ENCODE measurements at regions not wholly inside any gene's neighbourhood (a gene's known extent, or its start where the extent isn't known, plus 50 kb on each side); places are given as distances from the start of the nearest gene placed in this dataset.

DNA sequence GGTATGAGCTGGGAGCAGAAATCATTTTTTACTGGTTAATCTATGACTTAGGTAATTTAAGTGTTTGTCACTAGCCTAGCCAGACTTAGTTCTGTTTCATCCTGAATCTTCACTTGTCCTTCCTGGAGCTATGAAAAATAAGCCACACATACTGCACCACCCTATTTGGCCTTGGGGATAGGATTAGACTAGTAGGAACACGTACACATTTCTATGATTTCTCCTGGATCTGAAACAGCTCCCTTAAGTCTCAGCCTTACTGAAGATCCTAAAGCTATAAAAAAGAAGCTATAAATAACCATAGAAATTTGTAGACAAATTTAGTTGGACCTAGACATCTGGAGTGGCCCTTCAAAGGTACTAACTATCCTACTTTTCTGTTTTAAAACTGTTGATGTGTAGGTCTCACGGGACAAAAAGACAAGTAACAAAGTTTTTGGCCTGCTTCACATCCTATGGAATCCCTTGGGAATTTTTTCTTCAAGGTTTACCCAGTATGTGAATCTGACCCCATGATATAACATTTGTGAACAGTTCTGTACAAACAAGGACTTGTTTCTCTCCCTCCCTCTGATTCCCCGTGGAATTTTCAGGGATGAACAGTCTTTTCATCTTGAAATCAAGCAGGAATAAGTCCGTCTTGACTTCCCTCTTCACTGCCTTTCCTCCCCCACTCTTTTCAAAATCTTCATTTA, 275.0 kb downstream of the FAM76B start:
- Histone ChIP-seq H3K9me3 (ENCODE audit: low read depth, low read length) (no peaks in the 10 kb centered on the region), H3K36me3 (ENCODE audit: insufficient read depth, low read length) (no peaks in the 10 kb centered on the region), H3K9ac (ENCODE audit: insufficient read length) (no peak overlapping the region), H3K4me3 (no peak overlapping the region), H3K27ac (no peak overlapping the region)
- no peak for TF ChIP-seq POLR2AphosphoS5 (IDR thresholded peaks at IDR 0.05; ENCODE audit: borderline replicate concordance, low read depth, low read length)
- no peak for DNase-seq (ENCODE audit: low read depth, low spot score)

DNA sequence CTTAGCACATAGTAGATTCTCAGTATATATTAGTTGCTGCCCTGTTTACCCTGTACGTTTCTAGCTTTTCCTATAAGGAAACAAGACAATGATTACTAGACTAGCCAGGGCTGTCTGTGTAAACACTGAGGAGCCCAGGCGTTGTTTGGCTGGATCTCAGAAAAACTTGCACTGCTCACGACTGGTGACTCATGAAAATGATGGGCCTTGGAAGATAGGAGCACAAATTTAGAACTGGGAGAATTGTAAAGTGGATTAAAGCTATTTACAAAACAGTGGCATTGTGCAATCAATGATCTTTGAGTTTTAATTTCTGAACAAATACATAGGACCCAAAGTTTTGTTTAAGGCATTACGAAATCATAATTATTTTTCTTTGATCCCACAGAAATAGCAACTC, 276.9 kb downstream of the FAM76B start:
- Histone ChIP-seq H3K27ac (no peak overlapping the region), H3K9ac (ENCODE audit: insufficient read length) (no peak overlapping the region), H3K4me3 (no peak overlapping the region), H3K9me3 (ENCODE audit: low read depth, low read length) (no peaks in the 10 kb centered on the region), H3K36me3 (ENCODE audit: insufficient read depth, low read length) (no peaks in the 10 kb centered on the region)
- TF ChIP-seq EZH2 (IDR thresholded peaks at IDR 0.05) (no peak), POLR2AphosphoS5 (IDR thresholded peaks at IDR 0.05; ENCODE audit: borderline replicate concordance, low read depth, low read length) (no peak)
- no peak for DNase-seq (ENCODE audit: low read depth, low spot score)

DNA sequence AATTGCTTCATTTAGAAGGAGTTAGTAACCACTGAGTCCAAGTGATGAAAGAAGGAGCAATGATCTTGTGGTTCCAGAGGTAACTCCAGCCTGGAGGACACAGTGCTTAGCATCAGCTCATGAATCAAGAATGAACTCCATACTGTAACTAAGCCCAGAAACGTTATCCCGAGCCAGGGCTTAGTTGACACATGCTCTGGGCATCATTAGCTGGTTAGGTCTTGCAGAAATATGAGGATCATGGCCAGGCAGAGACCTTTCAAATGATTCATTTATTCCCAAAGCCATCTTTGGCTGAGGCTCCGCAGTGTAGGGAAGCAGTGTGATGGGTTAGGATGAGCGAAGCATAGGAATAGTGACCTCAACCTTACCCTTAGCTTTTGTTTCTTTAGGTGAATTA, 277.4 kb downstream of the FAM76B start:
- Histone ChIP-seq H3K36me3 (ENCODE audit: insufficient read depth, low read length) (no peaks in the 10 kb centered on the region), H3K9ac (ENCODE audit: insufficient read length) (no peak overlapping the region), H3K27ac (no peak overlapping the region), H3K4me3 (no peak overlapping the region), H3K9me3 (ENCODE audit: low read depth, low read length) (no peaks in the 10 kb centered on the region)
- no peak for TF ChIP-seq EZH2 (IDR thresholded peaks at IDR 0.05)
- TF ChIP-seq FOXP2 (optimal IDR thresholded peaks at IDR 0.05; ENCODE audit: control extremely low read depth, extremely low read length, insufficient read depth) = no peak
- no peak for TF ChIP-seq POLR2AphosphoS5 (IDR thresholded peaks at IDR 0.05; ENCODE audit: borderline replicate concordance, low read depth, low read length)
- no peak for DNase-seq (ENCODE audit: low read depth, low spot score)

DNA sequence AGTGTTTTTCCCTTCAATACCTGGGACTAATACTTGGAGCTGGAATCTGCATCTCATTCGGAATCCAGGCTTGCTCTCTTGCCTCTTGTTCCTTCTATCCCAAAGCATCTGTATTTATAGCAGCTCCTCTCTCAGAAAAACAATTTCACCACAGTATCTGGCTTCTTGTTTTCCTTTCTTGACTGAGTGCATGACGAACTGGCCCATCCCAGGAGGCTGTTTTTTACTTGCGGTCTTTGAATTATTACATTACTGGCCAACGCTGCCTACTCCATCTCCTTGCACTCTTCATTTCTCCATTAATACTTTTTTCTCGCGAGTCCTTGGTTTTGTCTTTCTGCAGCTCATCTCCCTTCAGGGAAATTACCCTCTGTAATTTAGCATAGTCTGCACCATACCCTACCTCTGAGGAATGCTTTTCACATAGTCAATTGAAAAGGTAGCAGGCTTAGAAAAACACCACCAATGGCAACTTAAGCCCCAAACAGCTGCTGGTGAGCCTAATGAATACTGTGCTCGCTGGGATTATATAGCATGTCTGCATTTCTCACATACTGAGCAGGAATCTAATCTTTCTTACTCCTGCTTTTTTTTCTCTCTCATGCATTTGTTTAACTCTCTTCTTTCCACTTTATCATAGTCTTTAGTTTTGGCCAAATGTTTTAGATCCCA, 277.4 kb upstream of the SESN3 start:
- H3K4me3 ChIP-seq = no peak overlapping the region
- TF ChIP-seq FOXP2 (optimal IDR thresholded peaks at IDR 0.05; ENCODE audit: control extremely low read depth, extremely low read length, insufficient read depth) (no peak), EZH2 (IDR thresholded peaks at IDR 0.05) (no peak), POLR2AphosphoS5 (IDR thresholded peaks at IDR 0.05; ENCODE audit: borderline replicate concordance, low read depth, low read length) (no peak)
- no peak overlapping the region for H3K9ac ChIP-seq (ENCODE audit: insufficient read length)
- no peaks in the 10 kb centered on the region for H3K9me3 ChIP-seq (ENCODE audit: low read depth, low read length)
- DNase-seq (ENCODE audit: low read depth, low spot score) = no peak
- H3K27ac ChIP-seq = no peak overlapping the region
- no peaks in the 10 kb centered on the region for H3K36me3 ChIP-seq (ENCODE audit: insufficient read depth, low read length)

DNA sequence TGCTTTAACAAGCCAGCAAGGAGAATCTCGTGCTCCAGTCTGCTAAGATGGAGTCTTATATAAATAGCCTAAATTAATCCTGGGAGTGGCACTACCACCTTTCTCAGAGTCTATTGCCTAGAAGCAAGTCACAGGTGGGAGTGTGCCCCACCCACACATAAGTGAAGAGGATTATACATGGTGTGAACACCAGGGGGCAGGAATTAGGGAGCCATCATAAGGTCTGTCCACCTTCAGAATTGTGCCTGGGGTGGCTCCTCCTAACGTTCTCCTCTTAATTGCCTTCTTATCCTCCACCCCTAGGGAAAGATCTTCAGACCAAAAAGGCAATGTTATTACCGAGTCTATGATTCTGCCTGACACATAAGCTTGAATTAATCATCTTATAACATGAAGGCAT, 276.8 kb upstream of the SESN3 start:
- H3K9me3 ChIP-seq (ENCODE audit: low read depth, low read length) = no peaks in the 10 kb centered on the region
- H3K4me3 ChIP-seq = no peak overlapping the region
- TF ChIP-seq FOXP2 (optimal IDR thresholded peaks at IDR 0.05; ENCODE audit: control extremely low read depth, extremely low read length, insufficient read depth) (no peak), EZH2 (IDR thresholded peaks at IDR 0.05) (no peak), POLR2AphosphoS5 (IDR thresholded peaks at IDR 0.05; ENCODE audit: borderline replicate concordance, low read depth, low read length) (no peak)
- no peak overlapping the region for H3K9ac ChIP-seq (ENCODE audit: insufficient read length)
- no peak overlapping the region for H3K27ac ChIP-seq
- no peaks in the 10 kb centered on the region for H3K36me3 ChIP-seq (ENCODE audit: insufficient read depth, low read length)
- DNase-seq (ENCODE audit: low read depth, low spot score) = no peak

DNA sequence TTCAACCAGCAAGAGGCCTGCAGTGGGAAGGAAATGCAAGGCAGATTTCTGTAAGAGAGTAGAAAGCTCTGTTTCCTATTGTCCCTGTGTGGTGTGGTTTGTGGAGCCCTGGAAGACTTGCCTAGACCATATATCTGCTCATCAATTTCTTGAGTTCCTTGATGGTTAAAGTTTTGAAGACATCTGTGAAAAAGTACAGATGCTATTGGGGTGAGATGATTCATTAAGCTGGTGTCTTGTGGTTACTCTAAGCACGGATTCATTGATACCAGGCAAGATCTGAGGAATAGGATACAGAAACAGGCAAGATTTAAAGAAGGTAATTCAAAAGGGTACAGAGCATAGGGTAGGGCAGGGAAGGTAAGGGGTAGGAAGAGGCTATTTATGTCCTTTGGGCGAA, 275.8 kb upstream of the SESN3 start:
- H3K4me3 ChIP-seq = no peak overlapping the region
- TF ChIP-seq FOXP2 (optimal IDR thresholded peaks at IDR 0.05; ENCODE audit: control extremely low read depth, extremely low read length, insufficient read depth) (no peak), POLR2AphosphoS5 (IDR thresholded peaks at IDR 0.05; ENCODE audit: borderline replicate concordance, low read depth, low read length) (no peak), EZH2 (IDR thresholded peaks at IDR 0.05) (no peak)
- no peaks in the 10 kb centered on the region for H3K9me3 ChIP-seq (ENCODE audit: low read depth, low read length)
- no peak for DNase-seq (ENCODE audit: low read depth, low spot score)
- no peaks in the 10 kb centered on the region for H3K36me3 ChIP-seq (ENCODE audit: insufficient read depth, low read length)
- no peak overlapping the region for H3K27ac ChIP-seq
- no peak overlapping the region for H3K9ac ChIP-seq (ENCODE audit: insufficient read length)

DNA sequence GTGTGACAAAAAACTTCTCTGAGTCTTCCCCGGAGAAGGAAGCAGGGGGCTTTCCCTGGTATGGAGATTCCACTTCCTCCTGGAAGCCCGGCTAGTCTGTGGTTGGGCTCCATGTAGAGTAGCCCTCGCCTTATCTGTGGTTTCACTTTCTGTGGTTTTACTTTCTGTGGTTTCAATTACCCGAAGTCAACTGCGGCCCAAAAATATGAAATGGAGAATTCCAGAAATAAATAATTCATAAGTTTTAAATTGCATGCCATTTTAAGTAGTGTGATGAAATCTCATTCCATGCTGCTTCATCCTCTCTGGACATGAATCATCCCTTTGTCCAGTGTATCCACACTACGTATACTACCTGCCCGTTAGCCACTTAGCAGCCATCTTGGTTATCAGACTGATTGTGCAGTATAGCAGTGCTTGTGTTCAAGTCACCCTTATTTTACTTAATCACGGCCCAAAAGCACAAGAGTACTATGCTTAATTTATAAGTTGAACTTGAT, 275.0 kb upstream of the SESN3 start:
- Histone ChIP-seq H3K36me3 (ENCODE audit: insufficient read depth, low read length) (no peaks in the 10 kb centered on the region), H3K9ac (ENCODE audit: insufficient read length) (no peak overlapping the region), H3K4me3 (no peak overlapping the region), H3K9me3 (ENCODE audit: low read depth, low read length) (no peaks in the 10 kb centered on the region), H3K27ac (no peak overlapping the region)
- DNase-seq (ENCODE audit: low read depth, low spot score) = peak; percentile 14
- TF ChIP-seq FOXP2 (optimal IDR thresholded peaks at IDR 0.05; ENCODE audit: control extremely low read depth, extremely low read length, insufficient read depth) = no peak
- no peak for TF ChIP-seq EZH2 (IDR thresholded peaks at IDR 0.05)
- no peak for TF ChIP-seq POLR2AphosphoS5 (IDR thresholded peaks at IDR 0.05; ENCODE audit: borderline replicate concordance, low read depth, low read length)

DNA sequence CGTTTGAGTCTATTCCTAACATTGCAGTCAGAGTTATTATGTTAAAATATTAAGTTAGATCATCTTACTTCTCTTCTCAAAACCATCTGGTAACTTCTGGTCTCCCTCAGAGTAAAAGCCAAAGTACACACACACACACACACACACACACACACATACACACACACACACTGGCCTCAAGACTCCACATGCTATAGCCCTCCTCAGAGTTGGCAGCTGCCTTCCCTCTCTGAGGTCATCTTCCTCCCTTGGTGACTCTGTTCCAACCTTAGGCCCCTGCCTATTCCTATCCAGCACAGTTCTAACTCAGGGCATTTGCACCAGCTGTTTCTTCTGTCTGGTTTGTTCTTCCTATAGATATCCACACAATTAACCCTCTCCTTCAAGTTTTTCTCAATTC, 272.0 kb upstream of the SESN3 start:
- Histone ChIP-seq H3K9ac (ENCODE audit: insufficient read length) (no peak overlapping the region), H3K4me3 (no peak overlapping the region), H3K9me3 (ENCODE audit: low read depth, low read length) (no peaks in the 10 kb centered on the region), H3K36me3 (ENCODE audit: insufficient read depth, low read length) (no peaks in the 10 kb centered on the region), H3K27ac (no peak overlapping the region)
- no peak for TF ChIP-seq POLR2AphosphoS5 (IDR thresholded peaks at IDR 0.05; ENCODE audit: borderline replicate concordance, low read depth, low read length)
- TF ChIP-seq EZH2 (IDR thresholded peaks at IDR 0.05) = no peak
- no peak for TF ChIP-seq FOXP2 (optimal IDR thresholded peaks at IDR 0.05; ENCODE audit: control extremely low read depth, extremely low read length, insufficient read depth)
- no peak for DNase-seq (ENCODE audit: low read depth, low spot score)

DNA sequence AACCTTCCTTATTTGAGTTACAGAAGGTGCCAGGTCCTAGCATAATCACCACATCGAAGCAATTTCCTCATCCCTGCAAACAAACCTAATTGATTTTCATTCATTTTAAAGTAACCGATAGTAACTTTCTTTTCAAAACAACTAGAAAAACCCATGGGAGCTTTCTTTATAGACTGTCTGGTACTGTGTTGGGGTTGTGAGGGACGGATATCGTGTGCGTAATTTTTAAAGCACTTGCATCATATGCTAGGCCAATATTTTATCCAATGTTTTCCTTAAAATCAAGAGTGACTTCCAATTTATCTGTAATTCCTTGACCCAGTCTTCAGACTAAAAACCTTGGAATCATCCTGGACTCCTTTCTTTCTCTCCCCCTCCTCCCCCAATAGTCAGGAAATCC, 271.5 kb upstream of the SESN3 start:
- Histone ChIP-seq H3K36me3 (ENCODE audit: insufficient read depth, low read length) (no peaks in the 10 kb centered on the region), H3K9me3 (ENCODE audit: low read depth, low read length) (no peaks in the 10 kb centered on the region)
- DNase-seq (ENCODE audit: low read depth, low spot score) = no peak

More for the DNA sequence above, 271.5 kb upstream of the SESN3 start:
- Histone ChIP-seq H3K4me3 (no peak overlapping the region), H3K9ac (ENCODE audit: insufficient read length) (no peak overlapping the region), H3K27ac (no peak overlapping the region)
- TF ChIP-seq FOXP2 (optimal IDR thresholded peaks at IDR 0.05; ENCODE audit: control extremely low read depth, extremely low read length, insufficient read depth) (no peak), EZH2 (IDR thresholded peaks at IDR 0.05) (no peak), POLR2AphosphoS5 (IDR thresholded peaks at IDR 0.05; ENCODE audit: borderline replicate concordance, low read depth, low read length) (no peak)

Measured in SK-N-MC (cell line).